Glutamatergic neuron (in vitro differentiated cells): ENCODE measurements at regions not wholly inside any gene's neighbourhood (a gene's known extent, or its start where the extent isn't known, plus 50 kb on each side); places are given as distances from the start of the nearest gene placed in this dataset.

Source experiments
- DNase-seq: peaks from one replicate; pipeline ENCODE4 v3.0.0; 2022
- H3K27ac Mint-ChIP-seq: one replicate; pipeline ENCODE4 v1.8.0; 2020; ENCODE audit warnings: mild to moderate bottlenecking, mixed read lengths, inconsistent platforms; ENCODE audit not compliant: unreplicated experiment
- H3K27me3 Mint-ChIP-seq: one replicate; pipeline ENCODE4 v1.8.0; 2020; ENCODE audit warnings: mild to moderate bottlenecking, moderate library complexity, mixed read lengths, inconsistent platforms; ENCODE audit not compliant: unreplicated experiment
- H3K36me3 Mint-ChIP-seq: one replicate; pipeline ENCODE4 v1.8.0; 2020; ENCODE audit warnings: mild to moderate bottlenecking, mixed read lengths, inconsistent platforms; ENCODE audit not compliant: unreplicated experiment
- H3K4me1 Mint-ChIP-seq: one replicate; pipeline ENCODE4 v1.8.0; 2020; ENCODE audit warnings: mild to moderate bottlenecking, low read depth, mixed read lengths, inconsistent platforms; ENCODE audit not compliant: unreplicated experiment
- H3K4me3 Mint-ChIP-seq: one replicate; pipeline ENCODE4 v1.8.0; 2020; ENCODE audit warnings: mild to moderate bottlenecking, mixed read lengths, inconsistent platforms; ENCODE audit not compliant: unreplicated experiment
- H3K9me3 Mint-ChIP-seq: one replicate; pipeline ENCODE4 v1.8.0; 2020; ENCODE audit warnings: mild to moderate bottlenecking, moderate library complexity, mixed read lengths, inconsistent platforms; ENCODE audit not compliant: unreplicated experiment
- TF ChIP-seq, protein P1 (sequence below): fragments of 200-600 bp; sonication (generic); IDR thresholded peaks from one replicate; pipeline ENCODE4 v1.5.0; 2021; ENCODE audit not compliant: partially characterized antibody, unreplicated experiment

DNA sequence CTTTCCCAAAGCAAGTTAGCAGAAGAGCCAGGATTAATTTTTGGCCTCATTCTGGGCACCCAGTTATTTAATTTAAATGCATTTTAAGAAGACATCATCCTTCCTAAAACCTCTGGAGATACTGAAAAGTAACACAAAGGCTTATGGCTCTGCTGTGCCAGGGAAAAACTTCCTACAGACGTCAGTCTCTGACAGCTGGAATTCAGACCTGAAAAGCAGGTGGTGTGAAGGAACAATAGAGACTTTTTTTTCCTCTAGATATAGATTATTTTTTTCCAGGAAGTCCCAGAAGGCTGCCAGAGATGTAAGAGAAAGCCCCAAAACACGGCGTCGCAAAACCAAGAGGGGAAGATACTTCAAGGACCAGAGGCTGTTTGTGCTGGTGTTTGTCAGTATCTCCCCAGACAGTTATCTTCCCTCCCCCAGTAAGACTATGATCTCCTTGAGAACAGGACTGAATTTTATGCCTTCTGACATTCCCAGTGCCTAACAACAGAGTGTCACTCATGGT lies 88.7 kb upstream of the RASEF start:
- no peaks in the 10 kb centered on the region for H3K27me3 Mint-ChIP-seq
- TF ChIP-seq, protein P1, sequence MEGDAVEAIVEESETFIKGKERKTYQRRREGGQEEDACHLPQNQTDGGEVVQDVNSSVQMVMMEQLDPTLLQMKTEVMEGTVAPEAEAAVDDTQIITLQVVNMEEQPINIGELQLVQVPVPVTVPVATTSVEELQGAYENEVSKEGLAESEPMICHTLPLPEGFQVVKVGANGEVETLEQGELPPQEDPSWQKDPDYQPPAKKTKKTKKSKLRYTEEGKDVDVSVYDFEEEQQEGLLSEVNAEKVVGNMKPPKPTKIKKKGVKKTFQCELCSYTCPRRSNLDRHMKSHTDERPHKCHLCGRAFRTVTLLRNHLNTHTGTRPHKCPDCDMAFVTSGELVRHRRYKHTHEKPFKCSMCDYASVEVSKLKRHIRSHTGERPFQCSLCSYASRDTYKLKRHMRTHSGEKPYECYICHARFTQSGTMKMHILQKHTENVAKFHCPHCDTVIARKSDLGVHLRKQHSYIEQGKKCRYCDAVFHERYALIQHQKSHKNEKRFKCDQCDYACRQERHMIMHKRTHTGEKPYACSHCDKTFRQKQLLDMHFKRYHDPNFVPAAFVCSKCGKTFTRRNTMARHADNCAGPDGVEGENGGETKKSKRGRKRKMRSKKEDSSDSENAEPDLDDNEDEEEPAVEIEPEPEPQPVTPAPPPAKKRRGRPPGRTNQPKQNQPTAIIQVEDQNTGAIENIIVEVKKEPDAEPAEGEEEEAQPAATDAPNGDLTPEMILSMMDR = no peak
- no peak overlapping the region for H3K4me3 Mint-ChIP-seq
- H3K9me3 Mint-ChIP-seq = peaks cover 4% of the 10 kb centered on the region
- H3K4me1 Mint-ChIP-seq = no peaks in the 10 kb centered on the region
- no peak for DNase-seq
- H3K36me3 Mint-ChIP-seq = peaks cover 7% of the 10 kb centered on the region
- H3K27ac Mint-ChIP-seq = no peak overlapping the region

DNA sequence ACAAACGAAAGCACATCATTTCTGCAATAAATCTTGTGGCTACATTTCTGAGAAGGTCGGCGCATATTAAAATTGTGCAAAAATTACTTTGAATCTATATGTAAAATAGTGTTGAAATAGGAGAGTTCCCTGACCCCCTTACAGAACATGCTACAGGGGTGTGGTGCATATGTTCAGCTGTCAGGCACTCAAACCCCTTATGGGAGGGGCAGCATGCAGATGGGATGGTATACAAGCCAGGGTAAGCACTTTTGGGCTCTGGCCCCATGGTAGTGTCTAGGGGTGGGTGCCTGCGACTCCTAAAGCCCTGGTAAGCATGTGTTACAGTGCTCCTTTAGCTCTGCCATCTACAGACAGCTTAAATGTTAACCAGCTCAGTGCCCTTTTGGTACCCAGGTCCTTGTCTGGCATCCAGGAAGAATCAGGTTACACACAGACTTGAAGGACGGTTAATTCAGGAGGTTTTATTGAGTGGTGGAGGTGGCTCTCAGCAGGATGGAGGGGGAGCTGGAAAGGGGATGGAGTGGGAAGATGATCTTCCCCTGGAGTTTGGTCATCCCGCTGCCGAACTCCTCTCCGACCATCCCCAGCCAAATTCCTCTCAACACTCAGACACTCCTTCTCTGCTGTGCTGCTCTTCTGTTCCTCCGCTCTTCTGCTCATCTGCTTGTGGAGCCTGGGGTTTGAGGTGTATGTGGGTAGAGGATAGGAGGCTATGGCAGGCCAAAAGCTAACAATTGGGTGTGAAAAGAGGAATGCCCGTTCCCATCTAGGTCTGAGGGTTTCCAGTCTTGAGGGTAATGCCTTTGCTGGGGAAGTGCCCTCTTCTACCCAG lies 84.6 kb upstream of the RASEF start:
- TF ChIP-seq, protein P1 = no peak
- H3K4me1 Mint-ChIP-seq = no peaks in the 10 kb centered on the region
- peaks cover 7% of the 10 kb centered on the region for H3K36me3 Mint-ChIP-seq
- H3K27ac Mint-ChIP-seq = no peak overlapping the region
- no peak for DNase-seq
- H3K27me3 Mint-ChIP-seq = no peaks in the 10 kb centered on the region
- H3K4me3 Mint-ChIP-seq = no peak overlapping the region
- H3K9me3 Mint-ChIP-seq = no peaks in the 10 kb centered on the region

DNA sequence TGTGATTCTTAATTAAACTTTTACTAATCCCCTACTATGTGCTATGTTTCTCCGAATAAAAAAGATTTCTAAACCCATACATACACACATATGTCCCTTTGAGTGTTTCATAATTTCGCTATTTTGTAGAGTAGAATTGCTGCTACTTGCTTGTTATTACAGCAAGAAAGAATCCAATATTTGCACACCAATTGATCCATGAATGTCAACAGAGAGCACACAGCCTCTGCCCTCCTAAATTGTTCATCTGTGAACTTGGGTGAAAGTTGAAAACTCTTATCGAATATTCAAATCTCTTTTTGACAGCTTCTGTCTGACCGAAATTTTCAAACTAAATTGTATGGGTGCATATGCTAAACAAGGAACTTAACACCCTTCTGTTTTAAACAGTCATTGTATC lies 83.4 kb upstream of the RASEF start:
- Mint-ChIP-seq H3K4me1 (no peaks in the 10 kb centered on the region), H3K27me3 (no peaks in the 10 kb centered on the region), H3K36me3 (peaks cover 7% of the 10 kb centered on the region), H3K27ac (no peak overlapping the region), H3K9me3 (no peaks in the 10 kb centered on the region), H3K4me3 (no peak overlapping the region)
- TF ChIP-seq, protein P1 = no peak
- DNase-seq = no peak

DNA sequence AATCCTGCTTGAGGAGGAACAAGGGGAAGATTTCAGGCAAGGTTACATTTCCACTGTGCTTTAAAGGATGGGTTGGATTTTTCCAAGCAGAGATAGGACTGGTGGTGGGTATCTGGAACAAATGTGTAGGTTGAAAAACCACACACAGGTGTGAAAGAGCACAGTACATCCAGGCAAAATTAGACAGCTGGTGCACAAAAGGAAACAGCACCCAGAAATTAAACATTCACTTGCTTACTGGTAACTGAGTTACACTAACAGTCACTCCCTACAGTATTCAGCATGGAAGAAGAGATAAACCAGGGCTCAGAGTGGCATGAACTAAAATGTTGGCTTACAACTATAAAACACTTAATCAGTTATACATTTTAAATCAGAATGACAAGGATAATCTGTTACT lies 81.5 kb upstream of the RASEF start:
- H3K4me1 Mint-ChIP-seq = no peaks in the 10 kb centered on the region
- peaks cover 7% of the 10 kb centered on the region for H3K36me3 Mint-ChIP-seq
- TF ChIP-seq, protein P1 = no peak
- H3K27me3 Mint-ChIP-seq = no peaks in the 10 kb centered on the region
- no peak overlapping the region for H3K4me3 Mint-ChIP-seq
- no peaks in the 10 kb centered on the region for H3K9me3 Mint-ChIP-seq
- no peak for DNase-seq
- H3K27ac Mint-ChIP-seq = no peak overlapping the region

DNA sequence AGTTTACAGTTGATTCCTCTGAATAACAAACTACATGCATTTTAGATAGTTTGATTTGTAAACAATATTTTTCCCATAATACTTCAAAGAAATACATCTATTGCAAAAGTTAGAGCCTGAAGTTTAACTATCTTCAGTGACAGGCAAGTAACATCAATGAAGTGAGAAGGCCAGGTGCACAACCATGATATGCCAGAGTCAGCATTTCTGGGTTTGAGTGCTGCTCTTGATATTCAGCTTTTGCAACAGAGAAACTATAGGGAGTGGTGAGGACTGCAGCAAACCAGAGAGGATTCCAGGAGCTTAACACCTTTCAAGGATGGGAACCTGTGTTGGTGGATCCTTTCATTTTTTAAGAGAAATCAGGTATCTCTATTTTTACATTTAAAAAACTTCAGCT lies 79.4 kb upstream of the RASEF start:
- Mint-ChIP-seq H3K4me3 (no peak overlapping the region), H3K4me1 (peaks cover 2% of the 10 kb centered on the region), H3K27ac (no peak overlapping the region), H3K9me3 (no peaks in the 10 kb centered on the region), H3K36me3 (no peaks in the 10 kb centered on the region), H3K27me3 (no peaks in the 10 kb centered on the region)
- TF ChIP-seq, protein P1 = no peak
- no peak for DNase-seq
